ENCODE measurements at regions not wholly inside any gene's neighbourhood (a gene's known extent, or its start where the extent isn't known, plus 50 kb on each side); places are given as distances from the start of the nearest gene placed in this dataset.
A peak's percentile ranks its signal among the peaks of the same experiment; 100 is the strongest.

GRCh38 chr21:39007532-39007931, 175.7 kb downstream of the PSMG1 start (continued):
- no peak for TF ChIP-seq HNF4A (conservative IDR thresholded peaks at IDR 0.05)
- TF ChIP-seq NR2F2 (IDR thresholded peaks at IDR 0.05) = no peak
- TF ChIP-seq RXRA (IDR thresholded peaks at IDR 0.05) = no peak
- TF ChIP-seq JUND (IDR thresholded peaks at IDR 0.05) = no peak
- TF ChIP-seq TAF1 (conservative IDR thresholded peaks at IDR 0.05) = no peak
- TF ChIP-seq RAD21 (IDR thresholded peaks at IDR 0.05) = no peak

GRCh38 chr21:39006571-39007311, 176.5 kb downstream of the PSMG1 start:
- no peak overlapping the region for H3K4me3 ChIP-seq (ENCODE audit: low read depth in 1 of 3, low read length in 3 of 3)
- no peaks in the 10 kb centered on the region for H3K9me3 ChIP-seq (ENCODE audit: control insufficient read depth in 4 of 4, low read length in 3 of 4)
- DNase-seq (ENCODE audit: low spot score) = no peak
- H3K36me3 ChIP-seq (ENCODE audit: control insufficient read depth in 4 of 4, insufficient read depth in 3 of 4, low read depth in 1 of 4, low read length in 3 of 4) = no peaks in the 10 kb centered on the region
- WGBS = 53% methylated on average over 7 of the region's 7 CpGs
- H3K27me3 ChIP-seq (ENCODE audit: control insufficient read depth in 4 of 4, insufficient read depth in 4 of 4, low read length in 3 of 4) = no peaks in the 10 kb centered on the region
- peak overlapping the region in 1 of 2 donors; percentile 36 for H3K9ac ChIP-seq (ENCODE audit: low read depth in 1 of 2, low read length in 2 of 2)
- H3K27ac ChIP-seq (ENCODE audit: low read depth in 1 of 2, low read length in 2 of 2) = peak overlapping the region; percentile 44 to 62
- TF ChIP-seq RAD21 (IDR thresholded peaks at IDR 0.05) (peak; percentile 32 to 62), RXRA (IDR thresholded peaks at IDR 0.05) (peak in 1 of 2 donors; percentile 13), YY1 (IDR thresholded peaks at IDR 0.05) (no peak), SP1 (IDR thresholded peaks at IDR 0.05) (peak; percentile 38), EGR1 (IDR thresholded peaks at IDR 0.05; ENCODE audit: low read depth in 2 of 2) (peak in 1 of 2 donors; percentile 10), NR2F2 (IDR thresholded peaks at IDR 0.05) (peak; percentile 97), FOXA2 (IDR thresholded peaks at IDR 0.05) (no peak)
- H3K4me1 ChIP-seq (ENCODE audit: control insufficient read depth in 4 of 4, insufficient read depth in 4 of 4, low read length in 3 of 4) = peaks cover 0 to 3% (median 0%) of the 10 kb centered on the region in 4 donors

DNA sequence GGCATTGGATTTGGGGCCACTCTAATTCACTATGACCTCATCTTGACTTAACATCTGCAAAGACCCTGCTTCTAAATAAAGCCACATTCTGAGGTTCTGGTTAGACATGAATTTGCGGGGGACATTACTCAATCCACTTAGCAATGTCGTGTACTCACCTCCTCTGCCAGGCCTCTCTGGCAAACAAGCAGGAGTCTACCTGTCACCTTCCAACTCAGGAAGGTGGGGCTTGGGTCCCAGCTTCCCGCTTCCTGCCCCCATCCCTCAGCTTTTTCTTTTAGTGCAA, 177.8 kb downstream of the PSMG1 start:
- no peak for DNase-seq (ENCODE audit: low spot score)
- Histone ChIP-seq H3K4me1 (ENCODE audit: control insufficient read depth in 4 of 4, insufficient read depth in 4 of 4, low read length in 3 of 4) (peaks cover 0 to 3% (median 0%) of the 10 kb centered on the region in 4 donors), H3K9me3 (ENCODE audit: control insufficient read depth in 4 of 4, low read length in 3 of 4) (no peaks in the 10 kb centered on the region), H3K27ac (ENCODE audit: low read depth in 1 of 2, low read length in 2 of 2) (peak overlapping the region; percentile 64), H3K36me3 (ENCODE audit: control insufficient read depth in 4 of 4, insufficient read depth in 3 of 4, low read depth in 1 of 4, low read length in 3 of 4) (no peaks in the 10 kb centered on the region), H3K27me3 (ENCODE audit: control insufficient read depth in 4 of 4, insufficient read depth in 4 of 4, low read length in 3 of 4) (no peaks in the 10 kb centered on the region), H3K9ac (ENCODE audit: low read depth in 1 of 2, low read length in 2 of 2) (no peak overlapping the region), H3K4me3 (ENCODE audit: low read depth in 1 of 3, low read length in 3 of 3) (no peak overlapping the region)
- WGBS = 70% methylated on average over 3 of the region's 3 CpGs
- TF ChIP-seq ZBTB33 (IDR thresholded peaks at IDR 0.05) = no peak
- TF ChIP-seq ATF3 (IDR thresholded peaks at IDR 0.05) = no peak
- no peak for TF ChIP-seq NR2F2 (IDR thresholded peaks at IDR 0.05)
- no peak for TF ChIP-seq RXRA (IDR thresholded peaks at IDR 0.05)

DNA sequence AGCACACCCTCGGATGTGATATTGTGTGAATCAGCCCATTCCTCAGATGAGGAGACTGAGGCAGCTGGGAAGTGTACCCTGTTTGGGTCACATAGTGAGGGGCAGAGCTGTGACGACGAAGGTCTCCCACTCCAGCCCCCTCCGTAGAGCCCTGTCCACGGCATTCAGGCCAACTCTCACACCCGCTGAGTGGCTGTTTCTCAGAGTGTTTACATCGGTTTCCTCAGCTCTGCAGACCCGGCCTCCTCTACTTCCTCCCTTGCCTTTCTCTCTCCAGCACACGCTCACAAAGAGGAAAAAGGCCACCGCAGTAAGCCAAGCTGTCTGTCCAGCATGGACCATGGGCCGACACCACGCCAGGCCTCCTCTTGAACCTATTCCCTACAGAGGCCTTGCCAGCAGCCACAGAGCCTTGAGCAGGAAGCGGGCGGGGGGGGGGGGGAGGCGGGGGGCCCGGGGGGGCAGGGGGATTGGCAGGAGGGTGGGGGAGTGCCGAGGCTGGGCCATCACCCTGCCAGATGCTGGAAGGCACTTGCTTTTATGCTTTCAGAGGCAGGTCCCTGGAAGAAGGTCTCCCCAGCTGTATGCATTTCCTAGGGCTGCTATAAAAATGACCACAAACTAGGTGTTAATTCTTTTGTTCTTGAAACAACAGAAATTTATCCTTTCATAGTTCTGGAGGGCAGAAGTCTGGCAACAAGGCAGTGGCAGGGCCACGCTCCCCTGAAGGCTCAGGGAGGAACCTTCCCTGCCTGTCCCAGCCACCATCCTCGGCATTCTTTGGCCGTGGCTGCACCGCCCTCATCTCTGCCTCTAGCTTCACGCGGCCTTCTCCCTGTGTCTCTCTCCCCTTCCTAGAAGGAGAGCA, 178.4 kb downstream of the PSMG1 start:
- 60% methylated on average over 23 of the region's 23 CpGs for WGBS
- DNase-seq (ENCODE audit: low spot score) = no peak
- Histone ChIP-seq H3K9me3 (ENCODE audit: control insufficient read depth in 4 of 4, low read length in 3 of 4) (no peaks in the 10 kb centered on the region), H3K9ac (ENCODE audit: low read depth in 1 of 2, low read length in 2 of 2) (no peak overlapping the region), H3K27ac (ENCODE audit: low read depth in 1 of 2, low read length in 2 of 2) (peak overlapping the region; percentile 76 to 79), H3K4me1 (ENCODE audit: control insufficient read depth in 4 of 4, insufficient read depth in 4 of 4, low read length in 3 of 4) (peaks cover 0 to 3% (median 0%) of the 10 kb centered on the region in 4 donors), H3K27me3 (ENCODE audit: control insufficient read depth in 4 of 4, insufficient read depth in 4 of 4, low read length in 3 of 4) (no peaks in the 10 kb centered on the region), H3K4me3 (ENCODE audit: low read depth in 1 of 3, low read length in 3 of 3) (no peak overlapping the region), H3K36me3 (ENCODE audit: control insufficient read depth in 4 of 4, insufficient read depth in 3 of 4, low read depth in 1 of 4, low read length in 3 of 4) (no peaks in the 10 kb centered on the region)
- TF ChIP-seq RXRA (IDR thresholded peaks at IDR 0.05) (peak in 1 of 2 donors; percentile 7), EGR1 (IDR thresholded peaks at IDR 0.05; ENCODE audit: low read depth in 2 of 2) (no peak), RAD21 (IDR thresholded peaks at IDR 0.05) (peak in 1 of 2 donors; percentile 33), SP1 (IDR thresholded peaks at IDR 0.05) (no peak), CTCF (IDR thresholded peaks at IDR 0.05; ENCODE audit: low read depth, low read length, missing input control) (no peak), TAF1 (conservative IDR thresholded peaks at IDR 0.05) (no peak)
